ENCODE measurements at regions not wholly inside any gene's neighbourhood (a gene's known extent, or its start where the extent isn't known, plus 50 kb on each side); places are given as distances from the start of the nearest gene placed in this dataset.
A peak's percentile ranks its signal among the peaks of the same experiment; 100 is the strongest.

GRCh38 chr9:89986190-89986589 is 381.4 kb downstream of the GADD45G start:
- peak; percentile 51 for DNase-seq
- no peak overlapping the region for H3K27ac Mint-ChIP-seq

GRCh38 chr9:89988458-89988857 is 383.6 kb downstream of the GADD45G start:
- Mint-ChIP-seq H3K27me3 (no peaks in the 10 kb centered on the region), H3K36me3 (ENCODE audit: low read depth) (peaks cover 1% of the 10 kb centered on the region), H3K4me3 (no peak overlapping the region), H3K27ac (no peak overlapping the region), H3K9me3 (peaks cover 2% of the 10 kb centered on the region), H3K4me1 (ENCODE audit: low read depth) (peaks cover 21% of the 10 kb centered on the region)
- intact Hi-C loops (cut with micrococcal nuclease): no loop called here
- no peak for DNase-seq
- POLR2A ChIA-PET: no interaction called here
- ATAC-seq: no peak
- CTCF ChIA-PET: no interaction called here
- no peak for TF ChIP-seq CTCF (IDR thresholded peaks at IDR 0.05)

More at GRCh38 chr9:89986190-89986589, 381.4 kb downstream of the GADD45G start:
- H3K9me3 Mint-ChIP-seq: peaks cover 2% of the 10 kb centered on the region
- TF ChIP-seq CTCF (IDR thresholded peaks at IDR 0.05): no peak
- peaks cover 8% of the 10 kb centered on the region for H3K27me3 Mint-ChIP-seq
- H3K4me3 Mint-ChIP-seq: no peak overlapping the region
- POLR2A ChIA-PET: interaction anchor here (1.0 kb wide), 1 partner anchor 17 kb away, joined by 3 read pairs; no protein-coding TSS in a partner anchor
- intact Hi-C loops (cut with micrococcal nuclease): no loop called here
- peaks cover 1% of the 10 kb centered on the region for H3K36me3 Mint-ChIP-seq (ENCODE audit: low read depth)
- CTCF ChIA-PET: interaction anchor here (1.7 kb wide), 1 partner anchor 14 kb away, joined by 5 read pairs; no protein-coding TSS in a partner anchor
- ATAC-seq: peak; percentile 61
- H3K4me1 Mint-ChIP-seq (ENCODE audit: low read depth): peaks cover 31% of the 10 kb centered on the region

DNA sequence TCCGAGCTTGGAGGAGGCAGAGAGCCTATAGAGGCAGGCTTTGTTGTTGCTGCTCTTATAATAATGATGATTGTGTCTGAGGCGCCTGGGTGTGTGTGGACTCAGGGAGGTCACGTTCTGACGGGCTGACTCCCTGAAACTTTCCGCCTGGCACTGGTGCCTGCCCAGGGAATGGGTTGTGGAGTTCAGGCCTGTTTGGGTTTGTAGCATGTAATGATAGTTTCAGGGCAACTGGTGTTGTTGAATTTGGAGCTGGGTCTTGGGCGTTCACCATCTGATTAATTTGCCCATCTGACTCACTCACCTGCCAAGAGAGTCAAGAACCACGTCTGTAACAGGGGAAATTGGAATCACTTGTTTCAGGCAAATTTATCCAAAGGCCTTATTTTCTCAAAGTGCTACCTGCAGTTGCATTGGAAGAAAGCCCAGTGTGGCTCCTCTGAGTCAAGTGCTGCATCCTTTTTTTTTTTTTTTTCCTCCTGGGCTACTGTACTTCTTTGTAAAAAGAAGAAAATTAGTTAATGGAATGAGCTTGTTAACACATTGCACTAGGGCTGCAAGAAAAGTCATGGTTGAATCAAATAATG is 386.5 kb downstream of the GADD45G start:
- Mint-ChIP-seq H3K9me3 (no peaks in the 10 kb centered on the region), H3K4me3 (no peak overlapping the region), H3K36me3 (ENCODE audit: low read depth) (no peaks in the 10 kb centered on the region), H3K27me3 (no peaks in the 10 kb centered on the region), H3K27ac (no peak overlapping the region), H3K4me1 (ENCODE audit: low read depth) (no peaks in the 10 kb centered on the region)
- ChIA-PET POLR2A (no interaction called here), CTCF (interaction anchor here (0.9 to 1.8 kb wide), 3 partner anchors 11 to 389 kb away, joined by 3 to 4 read pairs (median 3); no protein-coding TSS in a partner anchor)
- DNase-seq: no peak
- no peak for TF ChIP-seq CTCF (IDR thresholded peaks at IDR 0.05)
- intact Hi-C loops (cut with micrococcal nuclease): no loop called here
- ATAC-seq: no peak

- no peak for TF ChIP-seq CTCF (IDR thresholded peaks at IDR 0.05)
- no peak for ATAC-seq
- no peak overlapping the region for H3K27ac Mint-ChIP-seq
- CTCF ChIA-PET: interaction anchor here (1.0 to 1.8 kb wide), 2 partner anchors 9 to 390 kb away, joined by 4 read pairs; no protein-coding TSS in a partner anchor
- no peak for DNase-seq
- intact Hi-C loops (cut with micrococcal nuclease): no loop called here
- H3K36me3 Mint-ChIP-seq (ENCODE audit: low read depth): no peaks in the 10 kb centered on the region
- H3K27me3 Mint-ChIP-seq: no peaks in the 10 kb centered on the region
- POLR2A ChIA-PET: no interaction called here
- H3K4me1 Mint-ChIP-seq (ENCODE audit: low read depth): no peaks in the 10 kb centered on the region
- H3K9me3 Mint-ChIP-seq: no peaks in the 10 kb centered on the region
- no peak overlapping the region for H3K4me3 Mint-ChIP-seq
These were observed 387.8 kb downstream of the GADD45G start for GRCh38 chr9:89992326-89993198.

Data from activated CD8-positive, alpha-beta T cell treated with anti-CD3 and anti-CD28 coated beads for 36 hours (primary cell).